ENCODE measurements at regions not wholly inside any gene's neighbourhood (a gene's known extent, or its start where the extent isn't known, plus 50 kb on each side); places are given as distances from the start of the nearest gene placed in this dataset.

GRCh38 chr19:28583713-28584112 is 629.2 kb downstream of the UQCRFS1 start (continued):
- TF ChIP-seq ZNF560 (tag by site-specific recombination; IDR thresholded peaks at IDR 0.05; ENCODE audit: borderline replicate concordance): no peak
- TF ChIP-seq ZNF664 (tag by site-specific recombination; IDR thresholded peaks at IDR 0.05): no peak
- TF ChIP-seq TRIM28 (IDR thresholded peaks at IDR 0.05; ENCODE audit: borderline replicate concordance, low read length): no peak

- Histone ChIP-seq H3K36me3 (ENCODE audit: control insufficient read depth in 2 of 2, insufficient read depth in 1 of 2, low read length in 2 of 2) (peaks cover 0 to 5% of the 10 kb centered on the region in 2 experiments; a peak in 2 of 3 replicates), H3K4me3 (ENCODE audit: low read depth, low read length) (no peak overlapping the region), H3K9me3 (ENCODE audit: control insufficient read depth, insufficient read depth, low read depth, low read length) (no peaks in the 10 kb centered on the region), H3K27ac (ENCODE audit: extremely low read depth, low read depth, low read length) (no peak overlapping the region), H3K4me1 (ENCODE audit: control insufficient read depth, insufficient read depth, low read length) (no peaks in the 10 kb centered on the region)
- TF ChIP-seq SETDB1 (IDR thresholded peaks at IDR 0.05; ENCODE audit: insufficient read length, low read length): no peak
- TF ChIP-seq SCRT2 (tag by site-specific recombination; IDR thresholded peaks at IDR 0.05): no peak
- no peak for TF ChIP-seq ZNF394 (tag by site-specific recombination; IDR thresholded peaks at IDR 0.05; ENCODE audit: borderline replicate concordance)
- no peak for TF ChIP-seq ZNF624 (tag by site-specific recombination; IDR thresholded peaks at IDR 0.05)
- no peak for TF ChIP-seq ZNF776 (tag by site-specific recombination; IDR thresholded peaks at IDR 0.05; ENCODE audit: borderline replicate concordance)
- no peak for TF ChIP-seq ZBTB1 (tag by site-specific recombination; IDR thresholded peaks at IDR 0.05)
- no peak for TF ChIP-seq ZNF560 (tag by site-specific recombination; IDR thresholded peaks at IDR 0.05; ENCODE audit: borderline replicate concordance)
- no peak for TF ChIP-seq ZNF701 (tag by site-specific recombination; IDR thresholded peaks at IDR 0.05)
- no peak for TF ChIP-seq ZIC2 (tag by site-specific recombination; IDR thresholded peaks at IDR 0.05)
- TF ChIP-seq ZNF335 (tag by site-specific recombination; conservative IDR thresholded peaks at IDR 0.05): no peak
- TF ChIP-seq ZNF837 (tag by site-specific recombination; IDR thresholded peaks at IDR 0.05): no peak
- TF ChIP-seq BCL11A (tag by site-specific recombination; IDR thresholded peaks at IDR 0.05; ENCODE audit: low read depth): no peak
- TF ChIP-seq, protein P1, sequence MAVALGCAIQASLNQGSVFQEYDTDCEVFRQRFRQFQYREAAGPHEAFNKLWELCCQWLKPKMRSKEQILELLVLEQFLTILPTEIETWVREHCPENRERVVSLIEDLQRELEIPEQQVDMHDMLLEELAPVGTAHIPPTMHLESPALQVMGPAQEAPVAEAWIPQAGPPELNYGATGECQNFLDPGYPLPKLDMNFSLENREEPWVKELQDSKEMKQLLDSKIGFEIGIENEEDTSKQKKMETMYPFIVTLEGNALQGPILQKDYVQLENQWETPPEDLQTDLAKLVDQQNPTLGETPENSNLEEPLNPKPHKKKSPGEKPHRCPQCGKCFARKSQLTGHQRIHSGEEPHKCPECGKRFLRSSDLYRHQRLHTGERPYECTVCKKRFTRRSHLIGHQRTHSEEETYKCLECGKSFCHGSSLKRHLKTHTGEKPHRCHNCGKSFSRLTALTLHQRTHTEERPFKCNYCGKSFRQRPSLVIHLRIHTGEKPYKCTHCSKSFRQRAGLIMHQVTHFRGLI (tag by site-specific recombination; IDR thresholded peaks at IDR 0.05): no peak
- no peak for TF ChIP-seq KLF9 (tag by site-specific recombination; IDR thresholded peaks at IDR 0.05; ENCODE audit: low read depth)
- TF ChIP-seq ZNF677 (tag by site-specific recombination; IDR thresholded peaks at IDR 0.05): no peak
- no peak for TF ChIP-seq ZNF423 (tag by site-specific recombination; IDR thresholded peaks at IDR 0.05)
- TF ChIP-seq ZNF548 (tag by site-specific recombination; IDR thresholded peaks at IDR 0.05): no peak
- no peak for TF ChIP-seq ZNF747 (tag by site-specific recombination; IDR thresholded peaks at IDR 0.05)
- TF ChIP-seq ZNF621 (tag by site-specific recombination; IDR thresholded peaks at IDR 0.05): no peak
- no peak for TF ChIP-seq ELK4 (IDR thresholded peaks at IDR 0.05; ENCODE audit: borderline replicate concordance, low read depth, low read length)
- ChIA-PET POLR2A (no interaction called here), CTCF (interaction anchor here (0.6 to 2.6 kb wide), 3 partner anchors 51 to 610 kb away, joined by 3 to 9 read pairs (median 4); no protein-coding TSS in a partner anchor)
These were observed 629.7 kb downstream of the UQCRFS1 start for GRCh38 chr19:28583242-28583641.

- TF ChIP-seq ZNF16 (tag by site-specific recombination; IDR thresholded peaks at IDR 0.05; ENCODE audit: low read depth) (no peak), SP3 (tag by site-specific recombination; IDR thresholded peaks at IDR 0.05) (no peak), ZNF654 (tag by site-specific recombination; IDR thresholded peaks at IDR 0.05; ENCODE audit: low read depth) (no peak)
- H3K4me3 ChIP-seq (ENCODE audit: low read depth, low read length): no peak overlapping the region
- no peaks in the 10 kb centered on the region for H3K9me3 ChIP-seq (ENCODE audit: control insufficient read depth, insufficient read depth, low read depth, low read length)
- CTCF ChIA-PET: interaction anchor here (0.6 to 2.6 kb wide), 3 partner anchors 51 to 609 kb away, joined by 3 to 9 read pairs (median 4); no protein-coding TSS in a partner anchor
- POLR2A ChIA-PET: interaction anchor here (0.6 kb wide), 1 partner anchor 8 kb away, joined by 3 read pairs; no protein-coding TSS in a partner anchor
- H3K4me1 ChIP-seq (ENCODE audit: control insufficient read depth, insufficient read depth, low read length): 0 out of 2 replicates have a peak, but pooled peaks cover 1% of the 10 kb centered on the region
- no peak overlapping the region for H3K27ac ChIP-seq (ENCODE audit: extremely low read depth, low read depth, low read length)
- peaks cover 0 to 5% of the 10 kb centered on the region in 2 experiments; a peak in 2 of 3 replicates for H3K36me3 ChIP-seq (ENCODE audit: control insufficient read depth in 2 of 2, insufficient read depth in 1 of 2, low read length in 2 of 2)
These were observed 630.2 kb downstream of the UQCRFS1 start for GRCh38 chr19:28582796-28583195.
